ENCODE measurements at regions not wholly inside any gene's neighbourhood (a gene's known extent, or its start where the extent isn't known, plus 50 kb on each side); places are given as distances from the start of the nearest gene placed in this dataset.

DNA sequence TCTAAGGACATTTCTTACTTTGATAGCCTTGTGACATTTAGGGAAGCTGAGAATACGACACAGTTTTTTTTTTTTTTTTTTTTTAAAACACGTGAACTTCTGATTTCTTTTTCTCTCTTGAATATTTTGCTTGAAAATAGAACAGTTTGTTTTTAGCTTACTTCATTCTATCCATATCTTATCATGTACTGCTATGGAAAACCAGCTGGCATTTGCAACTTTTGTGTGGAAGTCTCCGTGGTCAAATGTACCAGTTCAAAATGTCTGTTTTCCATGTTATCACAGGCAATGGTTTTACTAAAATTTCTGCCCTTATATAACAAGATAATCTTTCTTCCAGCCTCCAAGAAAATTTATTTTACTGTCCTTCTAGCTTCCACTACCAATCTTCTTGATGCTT lies 821.6 kb downstream of the DNAJB9 start:
- TF ChIP-seq, protein P1, sequence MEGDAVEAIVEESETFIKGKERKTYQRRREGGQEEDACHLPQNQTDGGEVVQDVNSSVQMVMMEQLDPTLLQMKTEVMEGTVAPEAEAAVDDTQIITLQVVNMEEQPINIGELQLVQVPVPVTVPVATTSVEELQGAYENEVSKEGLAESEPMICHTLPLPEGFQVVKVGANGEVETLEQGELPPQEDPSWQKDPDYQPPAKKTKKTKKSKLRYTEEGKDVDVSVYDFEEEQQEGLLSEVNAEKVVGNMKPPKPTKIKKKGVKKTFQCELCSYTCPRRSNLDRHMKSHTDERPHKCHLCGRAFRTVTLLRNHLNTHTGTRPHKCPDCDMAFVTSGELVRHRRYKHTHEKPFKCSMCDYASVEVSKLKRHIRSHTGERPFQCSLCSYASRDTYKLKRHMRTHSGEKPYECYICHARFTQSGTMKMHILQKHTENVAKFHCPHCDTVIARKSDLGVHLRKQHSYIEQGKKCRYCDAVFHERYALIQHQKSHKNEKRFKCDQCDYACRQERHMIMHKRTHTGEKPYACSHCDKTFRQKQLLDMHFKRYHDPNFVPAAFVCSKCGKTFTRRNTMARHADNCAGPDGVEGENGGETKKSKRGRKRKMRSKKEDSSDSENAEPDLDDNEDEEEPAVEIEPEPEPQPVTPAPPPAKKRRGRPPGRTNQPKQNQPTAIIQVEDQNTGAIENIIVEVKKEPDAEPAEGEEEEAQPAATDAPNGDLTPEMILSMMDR (IDR thresholded peaks at IDR 0.05; ENCODE audit: control insufficient read depth, insufficient read depth, low read depth, low read length, missing control alignments) = no peak
- H3K4me3 ChIP-seq (ENCODE audit: control insufficient read depth, low read depth, low read length) = no peak overlapping the region
- DNase-seq (ENCODE audit: low read depth) = no peak

DNA sequence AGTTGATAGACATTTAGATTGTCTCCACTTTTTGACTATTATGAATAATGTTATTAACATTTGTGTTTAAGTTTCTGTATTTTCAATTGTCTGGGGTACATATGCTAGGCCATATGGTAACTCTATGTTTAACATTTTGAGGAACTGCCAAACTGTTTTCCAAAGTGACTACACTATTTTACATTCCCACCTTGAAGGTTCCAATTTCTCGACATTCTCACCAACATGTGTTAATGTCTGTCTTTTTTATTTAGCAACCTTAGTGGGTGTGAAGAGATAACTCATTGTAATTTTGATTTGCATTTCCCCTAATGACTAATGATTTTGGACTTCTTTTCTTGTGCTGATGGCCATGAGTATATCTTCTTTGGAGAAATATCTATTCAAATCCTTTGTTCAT lies 832.4 kb downstream of the DNAJB9 start:
- no peak overlapping the region for H3K4me3 ChIP-seq (ENCODE audit: control insufficient read depth, low read depth, low read length)
- TF ChIP-seq, protein P1 (IDR thresholded peaks at IDR 0.05; ENCODE audit: control insufficient read depth, insufficient read depth, low read depth, low read length, missing control alignments) = no peak
- DNase-seq (ENCODE audit: low read depth) = no peak

- no peak for DNase-seq (ENCODE audit: low read depth)
- TF ChIP-seq, protein P1 (IDR thresholded peaks at IDR 0.05; ENCODE audit: control insufficient read depth, insufficient read depth, low read depth, low read length, missing control alignments) = no peak
- no peak overlapping the region for H3K4me3 ChIP-seq (ENCODE audit: control insufficient read depth, low read depth, low read length)
These were observed 838.1 kb downstream of the DNAJB9 start for GRCh38 chr7:109407756-109408155.

GRCh38 chr7:109437957-109438356 lies 868.3 kb downstream of the DNAJB9 start:
- no peak overlapping the region for H3K4me3 ChIP-seq (ENCODE audit: control insufficient read depth, low read depth, low read length)
- TF ChIP-seq, protein P1 (IDR thresholded peaks at IDR 0.05; ENCODE audit: control insufficient read depth, insufficient read depth, low read depth, low read length, missing control alignments) = no peak
- DNase-seq (ENCODE audit: low read depth) = no peak

- DNase-seq (ENCODE audit: low read depth) = no peak
- TF ChIP-seq, protein P1 (IDR thresholded peaks at IDR 0.05; ENCODE audit: control insufficient read depth, insufficient read depth, low read depth, low read length, missing control alignments) = no peak
- no peak overlapping the region for H3K4me3 ChIP-seq (ENCODE audit: control insufficient read depth, low read depth, low read length)
These were observed 880.1 kb downstream of the DNAJB9 start for GRCh38 chr7:109449760-109450159.

DNA sequence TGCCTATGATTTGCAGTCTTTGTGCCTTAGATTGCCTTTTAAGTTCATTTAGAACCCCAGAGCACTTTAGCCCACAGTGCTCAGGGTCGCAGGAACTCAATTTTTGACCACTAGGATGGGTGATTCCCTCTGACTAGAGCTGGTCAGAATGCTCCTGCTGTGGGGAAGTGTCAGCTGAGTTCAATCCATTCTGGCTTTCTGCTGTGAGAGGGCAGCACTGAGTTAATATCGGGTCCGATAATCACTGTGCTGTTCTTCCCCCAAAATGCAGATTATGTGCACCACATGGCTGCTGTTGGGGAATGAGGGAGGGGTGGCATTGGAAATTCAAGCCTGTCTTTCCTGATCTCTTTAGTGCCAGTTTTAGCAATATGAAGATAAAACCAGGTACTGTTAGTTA lies 886.4 kb downstream of the DNAJB9 start:
- no peak overlapping the region for H3K4me3 ChIP-seq (ENCODE audit: control insufficient read depth, low read depth, low read length)
- TF ChIP-seq, protein P1 (IDR thresholded peaks at IDR 0.05; ENCODE audit: control insufficient read depth, insufficient read depth, low read depth, low read length, missing control alignments) = no peak
- no peak for DNase-seq (ENCODE audit: low read depth)

DNA sequence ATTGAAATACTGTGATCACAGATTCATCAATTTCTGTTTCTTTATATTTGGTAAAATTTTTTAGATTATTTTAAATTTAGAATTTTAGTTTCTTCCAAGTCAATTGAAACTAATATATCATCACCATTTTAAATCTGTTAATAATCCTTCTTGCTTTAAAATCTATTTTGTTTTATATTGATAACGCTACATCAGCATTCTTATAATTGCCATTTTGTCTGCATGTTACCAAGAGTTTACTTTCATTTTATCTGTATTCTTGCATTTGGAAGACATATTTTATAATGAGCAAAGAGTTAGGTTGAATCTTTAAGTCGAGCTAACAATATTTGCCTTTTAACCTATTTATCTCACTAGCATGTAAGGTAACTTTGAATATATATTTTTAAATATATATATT lies 890.6 kb downstream of the DNAJB9 start:
- TF ChIP-seq, protein P1 (IDR thresholded peaks at IDR 0.05; ENCODE audit: control insufficient read depth, insufficient read depth, low read depth, low read length, missing control alignments) = no peak
- no peak overlapping the region for H3K4me3 ChIP-seq (ENCODE audit: control insufficient read depth, low read depth, low read length)
- DNase-seq (ENCODE audit: low read depth) = no peak

All from AG09309 (cell line).